Ascending aorta (tissue), 2 donors: ENCODE measurements at regions not wholly inside any gene's neighbourhood (a gene's known extent, or its start where the extent isn't known, plus 50 kb on each side); places are given as distances from the start of the nearest gene placed in this dataset.
A peak's percentile ranks its signal among the peaks of the same experiment; 100 is the strongest.

ENCODE experiments used
- DNase-seq, 2 donors: peaks; one replicate each; pipeline ENCODE4 v3.0.0-alpha.2; 2019; ENCODE audit warnings: low spot score in 2 of 2
- H3K27ac ChIP-seq, 2 donors: fragments of 200-600 bp; sonication (generic); one replicate each; pipeline ENCODE4 v1.5.1; 2016 to 2017; ENCODE audit warnings: mild to moderate bottlenecking in 1 of 2
- H3K27me3 ChIP-seq: fragments of 200-600 bp; sonication (generic); one replicate; pipeline ENCODE4 v1.5.1; 2017
- H3K36me3 ChIP-seq, 2 donors: fragments of 200-600 bp; sonication (generic); one replicate each; pipeline ENCODE4 v1.5.1; 2016
- H3K4me1 ChIP-seq, 2 donors: fragments of 200-600 bp; sonication (generic); one replicate each; pipeline ENCODE4 v1.5.1; 2016 to 2017; ENCODE audit warnings: mild to moderate bottlenecking in 1 of 2
- H3K4me3 ChIP-seq, 2 donors: fragments of 200-600 bp; sonication (generic); one replicate each; pipeline ENCODE4 v1.5.1; 2016 to 2017; ENCODE audit warnings: mild to moderate bottlenecking in 1 of 2
- H3K9me3 ChIP-seq, 2 donors: fragments of 200-600 bp; sonication (generic); one replicate each; pipeline ENCODE4 v1.5.1; 2016
- intact Hi-C: fragments of 100-400 bp; cut with DNase I; formaldehyde crosslinking; loops from one replicate; pipeline ENCODE4 v1.15.1; 2023
- TF ChIP-seq, protein P1 (sequence below), 3 experiments: fragments of 200-600 bp in 2 of 3; fragments of 450-650 bp in 1 of 3; sonication (generic) in 2 of 3; IDR thresholded peaks; one replicate each; pipeline ENCODE4 v1.5.1; 2016 to 2019; ENCODE audit warnings: antibody characterized with exemption in 3 of 3, mild to moderate bottlenecking in 1 of 3, moderate library complexity in 1 of 3

DNA sequence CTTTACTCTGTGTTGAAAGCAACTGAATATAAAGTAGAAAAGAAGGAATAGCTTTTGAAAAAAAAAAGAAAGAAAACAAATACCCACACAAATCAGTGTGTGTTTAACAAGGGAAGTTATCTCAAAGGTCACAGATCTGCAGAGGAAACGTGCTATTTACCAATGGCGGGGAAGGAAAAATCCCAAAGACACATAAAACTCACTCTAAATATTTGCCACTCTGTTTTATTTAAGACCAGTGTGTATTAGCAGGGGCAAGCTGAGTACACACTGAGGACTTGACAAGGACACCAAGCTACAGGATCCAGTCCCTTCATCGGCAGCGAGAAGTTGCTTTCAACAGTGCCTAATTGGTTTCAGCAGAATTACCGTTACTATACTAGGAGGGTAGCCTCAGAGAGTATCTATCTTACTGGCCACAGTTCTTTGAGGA, 252.5 kb downstream of the DEPDC1B start:
- H3K9me3 ChIP-seq = no peaks in the 10 kb centered on the region
- intact Hi-C loops = no loop called here
- no peak overlapping the region for H3K4me3 ChIP-seq
- DNase-seq = no peak
- no peaks in the 10 kb centered on the region for H3K36me3 ChIP-seq
- peaks cover 0 to 3% of the 10 kb centered on the region in 2 donors for H3K4me1 ChIP-seq
- H3K27ac ChIP-seq = no peak overlapping the region
- TF ChIP-seq, protein P1, sequence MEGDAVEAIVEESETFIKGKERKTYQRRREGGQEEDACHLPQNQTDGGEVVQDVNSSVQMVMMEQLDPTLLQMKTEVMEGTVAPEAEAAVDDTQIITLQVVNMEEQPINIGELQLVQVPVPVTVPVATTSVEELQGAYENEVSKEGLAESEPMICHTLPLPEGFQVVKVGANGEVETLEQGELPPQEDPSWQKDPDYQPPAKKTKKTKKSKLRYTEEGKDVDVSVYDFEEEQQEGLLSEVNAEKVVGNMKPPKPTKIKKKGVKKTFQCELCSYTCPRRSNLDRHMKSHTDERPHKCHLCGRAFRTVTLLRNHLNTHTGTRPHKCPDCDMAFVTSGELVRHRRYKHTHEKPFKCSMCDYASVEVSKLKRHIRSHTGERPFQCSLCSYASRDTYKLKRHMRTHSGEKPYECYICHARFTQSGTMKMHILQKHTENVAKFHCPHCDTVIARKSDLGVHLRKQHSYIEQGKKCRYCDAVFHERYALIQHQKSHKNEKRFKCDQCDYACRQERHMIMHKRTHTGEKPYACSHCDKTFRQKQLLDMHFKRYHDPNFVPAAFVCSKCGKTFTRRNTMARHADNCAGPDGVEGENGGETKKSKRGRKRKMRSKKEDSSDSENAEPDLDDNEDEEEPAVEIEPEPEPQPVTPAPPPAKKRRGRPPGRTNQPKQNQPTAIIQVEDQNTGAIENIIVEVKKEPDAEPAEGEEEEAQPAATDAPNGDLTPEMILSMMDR (IDR thresholded peaks at IDR 0.05) = no peak
- no peaks in the 10 kb centered on the region for H3K27me3 ChIP-seq

GRCh38 chr5:60446917-60447316, 253.0 kb downstream of the DEPDC1B start:
- H3K27me3 ChIP-seq = no peaks in the 10 kb centered on the region
- no peak overlapping the region for H3K4me3 ChIP-seq
- H3K27ac ChIP-seq = no peak overlapping the region
- no peaks in the 10 kb centered on the region for H3K36me3 ChIP-seq
- TF ChIP-seq, protein P1 (IDR thresholded peaks at IDR 0.05) = no peak
- no peak for DNase-seq
- peaks cover 0 to 3% of the 10 kb centered on the region in 2 donors for H3K4me1 ChIP-seq
- H3K9me3 ChIP-seq = no peaks in the 10 kb centered on the region
- intact Hi-C loops = no loop called here

DNA sequence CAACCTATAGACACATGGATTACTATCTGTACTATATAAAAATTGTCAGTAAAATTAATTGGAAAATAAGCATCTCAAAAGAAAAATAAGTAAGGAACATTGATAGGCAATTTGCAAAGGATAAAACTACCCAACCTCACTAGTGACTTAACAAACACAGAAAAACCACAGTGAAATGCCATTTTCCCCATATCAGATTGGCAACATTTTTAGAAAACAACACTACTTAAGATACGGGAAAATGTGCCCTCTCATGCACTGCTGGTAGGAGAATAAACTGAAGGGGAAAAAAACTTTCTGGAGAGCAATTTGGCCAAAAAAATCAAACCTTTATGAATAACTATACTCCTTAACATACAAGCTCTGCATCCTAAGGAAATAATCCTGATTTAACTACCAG, 254.0 kb downstream of the DEPDC1B start:
- TF ChIP-seq, protein P1 (IDR thresholded peaks at IDR 0.05) = no peak
- H3K27ac ChIP-seq = peak overlapping the region in 1 of 2 donors; percentile 48
- DNase-seq = no peak
- H3K36me3 ChIP-seq = no peaks in the 10 kb centered on the region
- peaks cover 0 to 3% of the 10 kb centered on the region in 2 donors for H3K4me1 ChIP-seq
- H3K4me3 ChIP-seq = no peak overlapping the region
- intact Hi-C loops = no loop called here
- H3K27me3 ChIP-seq = no peaks in the 10 kb centered on the region
- no peaks in the 10 kb centered on the region for H3K9me3 ChIP-seq

DNA sequence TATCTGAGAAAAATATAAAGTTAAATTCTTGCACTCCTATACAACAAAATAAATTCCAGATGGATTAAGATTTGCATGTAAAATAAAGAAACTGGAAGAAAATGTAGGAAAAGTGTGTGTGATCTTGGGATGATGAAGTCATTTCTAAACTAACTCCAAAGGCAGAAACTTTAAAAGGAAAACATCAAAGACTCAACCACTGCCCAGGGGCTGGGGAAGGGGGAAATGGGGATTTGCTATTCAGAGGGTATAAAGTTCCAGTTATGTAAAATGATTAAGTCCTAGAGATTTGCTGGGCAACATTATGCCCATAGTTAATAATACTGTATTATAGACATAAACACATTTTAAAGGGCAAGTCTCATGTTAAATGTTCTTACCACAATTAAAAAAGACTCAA, 254.5 kb downstream of the DEPDC1B start:
- Histone ChIP-seq H3K4me3 (no peak overlapping the region), H3K36me3 (no peaks in the 10 kb centered on the region), H3K27ac (peak overlapping the region in 1 of 2 donors; percentile 48), H3K27me3 (no peaks in the 10 kb centered on the region), H3K9me3 (no peaks in the 10 kb centered on the region), H3K4me1 (peaks cover 0 to 3% of the 10 kb centered on the region in 2 donors)
- intact Hi-C loops = no loop called here
- no peak for DNase-seq
- TF ChIP-seq, protein P1 (IDR thresholded peaks at IDR 0.05) = no peak

DNA sequence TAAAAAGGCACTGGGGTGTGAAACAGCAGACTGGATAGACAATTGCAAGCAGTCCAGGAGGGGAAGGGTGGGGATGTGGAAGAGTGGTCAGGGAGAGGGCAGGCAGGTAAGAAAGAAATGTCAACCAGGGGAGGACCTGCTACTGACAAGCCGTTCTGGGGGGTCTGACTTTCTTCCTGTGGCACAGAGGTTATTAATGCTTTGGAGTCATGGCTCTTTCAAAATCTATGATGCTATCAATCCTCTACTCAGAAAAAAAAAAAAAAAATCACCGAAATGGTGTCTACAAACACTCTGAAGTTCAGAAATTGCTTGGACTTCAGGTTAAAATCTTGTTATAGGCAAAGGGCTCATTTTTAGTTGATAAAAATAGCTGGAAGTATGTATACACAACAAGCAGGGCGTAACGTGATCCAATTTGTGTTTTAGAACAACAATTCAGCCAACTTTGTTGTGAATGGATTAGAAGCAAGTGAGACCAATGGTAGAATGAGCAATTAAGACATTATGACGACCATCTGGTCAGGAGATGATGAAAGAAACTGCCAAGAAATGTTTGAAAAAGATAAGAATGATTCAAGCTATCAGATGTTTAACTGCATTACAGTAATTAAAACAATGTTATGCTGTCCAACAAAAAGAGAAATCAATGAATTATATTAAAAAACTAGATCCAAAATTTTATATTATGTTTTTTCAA, 255.2 kb downstream of the DEPDC1B start:
- intact Hi-C loops = no loop called here
- TF ChIP-seq, protein P1 (IDR thresholded peaks at IDR 0.05) = no peak
- Histone ChIP-seq H3K27me3 (no peaks in the 10 kb centered on the region), H3K27ac (no peak overlapping the region), H3K4me1 (peaks cover 0 to 3% of the 10 kb centered on the region in 2 donors), H3K4me3 (no peak overlapping the region), H3K9me3 (no peaks in the 10 kb centered on the region), H3K36me3 (no peaks in the 10 kb centered on the region)
- no peak for DNase-seq
